Astrocyte (in vitro differentiated cells and primary cell): ENCODE measurements at regions not wholly inside any gene's neighbourhood (a gene's known extent, or its start where the extent isn't known, plus 50 kb on each side); places are given as distances from the start of the nearest gene placed in this dataset.

Source experiments
- DNase-seq: peaks from one replicate; pipeline ENCODE4 v3.0.0-alpha.2; 2010; ENCODE audit warnings: low read depth
- FAIRE-seq: peaks from 2 replicates; lab custom pipeline; 2011; peaks lifted over from hg19 to GRCh38; lab: Jason Lieb, UNC
- H2AFZ ChIP-seq: 2 replicates; pipeline ENCODE4 v1.6.0; 2012; ENCODE audit warnings: low read depth, low read length, inconsistent platforms
- H3K27ac ChIP-seq: 2 replicates; pipeline ENCODE4 v1.5.1; 2011; ENCODE audit warnings: low read depth, low read length, inconsistent platforms
- H3K27me3 ChIP-seq: 2 replicates; pipeline ENCODE4 v1.6.0; 2011; ENCODE audit warnings: low read length, inconsistent platforms; ENCODE audit not compliant: insufficient read depth
- H3K36me3 ChIP-seq: 2 replicates; pipeline ENCODE4 v1.5.1; 2011; ENCODE audit warnings: low read length, inconsistent platforms; ENCODE audit not compliant: insufficient read depth
- H3K4me1 ChIP-seq: 2 replicates; pipeline ENCODE4 v1.5.1; 2011; ENCODE audit warnings: low read length, inconsistent platforms; ENCODE audit not compliant: insufficient read depth
- H3K4me2 ChIP-seq: 2 replicates; pipeline ENCODE4 v1.6.0; 2012; ENCODE audit warnings: low read length, inconsistent platforms
- H3K4me3 ChIP-seq: 2 replicates; pipeline ENCODE4 v1.5.1; 2011; ENCODE audit warnings: low read depth, mild to moderate bottlenecking, low read length, inconsistent platforms; ENCODE audit not compliant: insufficient read depth
- H3K79me2 ChIP-seq: 2 replicates; pipeline ENCODE4 v1.6.0; 2012; ENCODE audit warnings: mild to moderate bottlenecking, low read length, inconsistent platforms; ENCODE audit not compliant: insufficient read depth
- H3K9ac ChIP-seq: 2 replicates; pipeline ENCODE4 v1.6.0; 2012; ENCODE audit warnings: mild to moderate bottlenecking, low read length, inconsistent platforms
- H3K9me3 ChIP-seq: 2 replicates; pipeline ENCODE4 v1.5.1; 2012; ENCODE audit warnings: low read depth, mild to moderate bottlenecking, low read length, inconsistent platforms; ENCODE audit not compliant: insufficient read depth
- H4K20me1 ChIP-seq: 2 replicates; pipeline ENCODE4 v1.6.0; 2012; ENCODE audit warnings: low read length, inconsistent platforms; ENCODE audit not compliant: insufficient read depth
- H3K27ac Mint-ChIP-seq: one replicate; pipeline ENCODE4 v1.8.0; 2021; ENCODE audit warnings: mild to moderate bottlenecking, mixed read lengths; ENCODE audit not compliant: unreplicated experiment
- H3K27me3 Mint-ChIP-seq: one replicate; pipeline ENCODE4 v1.8.0; 2021; ENCODE audit warnings: low read depth, mixed read lengths; ENCODE audit not compliant: unreplicated experiment
- H3K36me3 Mint-ChIP-seq: one replicate; pipeline ENCODE4 v1.8.0; 2021; ENCODE audit warnings: low read depth, mixed read lengths; ENCODE audit not compliant: unreplicated experiment
- H3K4me1 Mint-ChIP-seq: one replicate; pipeline ENCODE4 v1.8.0; 2021; ENCODE audit warnings: low read depth, mixed read lengths; ENCODE audit not compliant: unreplicated experiment
- H3K4me3 Mint-ChIP-seq: one replicate; pipeline ENCODE4 v1.8.0; 2021; ENCODE audit warnings: mild to moderate bottlenecking, moderate library complexity, mixed read lengths; ENCODE audit not compliant: unreplicated experiment
- H3K9me3 Mint-ChIP-seq: one replicate; pipeline ENCODE4 v1.8.0; 2021; ENCODE audit warnings: mild to moderate bottlenecking, mixed read lengths; ENCODE audit not compliant: unreplicated experiment
- EZH2 ChIP-seq: IDR thresholded peaks from 2 replicates; pipeline ENCODE4 v1.6.1; 2012; ENCODE audit warnings: mild to moderate bottlenecking, low read length, inconsistent platforms; ENCODE audit not compliant: insufficient read depth
- TF ChIP-seq, protein P1 (sequence below): IDR thresholded peaks from 2 replicates; pipeline ENCODE4 v1.5.1; 2011; ENCODE audit warnings: low read depth, mild to moderate bottlenecking, inconsistent platforms, low read length, moderate library complexity; ENCODE audit not compliant: insufficient read depth

DNA sequence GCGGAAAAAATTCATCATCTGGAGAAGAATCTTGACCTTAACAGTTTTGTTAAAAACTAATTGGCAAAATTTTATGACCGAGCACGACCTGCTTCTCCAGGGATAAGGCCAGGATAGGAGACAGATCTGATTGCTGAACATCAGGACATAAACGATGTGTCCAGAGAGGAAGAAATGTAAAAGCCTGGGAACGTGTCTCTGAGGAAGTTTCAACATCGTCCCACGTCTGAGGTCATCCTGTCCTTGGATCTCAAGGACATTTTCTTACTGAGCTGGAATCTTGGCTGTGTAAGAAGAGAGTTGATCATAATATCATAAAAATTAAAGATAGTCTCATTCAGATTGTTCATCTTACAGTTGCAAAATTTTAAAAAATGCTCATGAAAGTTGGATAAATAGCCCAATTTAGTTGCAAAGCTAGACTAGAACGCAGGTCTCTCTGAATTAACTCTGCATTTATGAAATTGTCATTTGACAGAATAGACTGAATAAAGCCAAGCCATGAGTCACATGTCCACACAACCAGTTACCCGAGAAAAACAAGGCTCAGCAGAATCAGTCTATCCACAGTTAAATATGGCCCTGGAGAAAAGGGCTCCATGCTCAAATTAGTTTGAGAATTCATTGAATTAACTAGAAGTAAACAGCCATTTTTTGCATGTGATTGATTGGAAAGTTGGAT is 120.0 kb upstream of the EGFR start:
- peak; percentile 13 for FAIRE-seq
- H3K27ac Mint-ChIP-seq = no peak overlapping the region
- no peaks in the 10 kb centered on the region for H4K20me1 ChIP-seq
- no peak overlapping the region for H3K9ac ChIP-seq
- H3K9me3 Mint-ChIP-seq = no peaks in the 10 kb centered on the region
- H3K4me3 ChIP-seq = no peak overlapping the region
- no peak overlapping the region for H3K4me2 ChIP-seq
- H3K4me3 Mint-ChIP-seq = no peak overlapping the region
- TF ChIP-seq, protein P1, sequence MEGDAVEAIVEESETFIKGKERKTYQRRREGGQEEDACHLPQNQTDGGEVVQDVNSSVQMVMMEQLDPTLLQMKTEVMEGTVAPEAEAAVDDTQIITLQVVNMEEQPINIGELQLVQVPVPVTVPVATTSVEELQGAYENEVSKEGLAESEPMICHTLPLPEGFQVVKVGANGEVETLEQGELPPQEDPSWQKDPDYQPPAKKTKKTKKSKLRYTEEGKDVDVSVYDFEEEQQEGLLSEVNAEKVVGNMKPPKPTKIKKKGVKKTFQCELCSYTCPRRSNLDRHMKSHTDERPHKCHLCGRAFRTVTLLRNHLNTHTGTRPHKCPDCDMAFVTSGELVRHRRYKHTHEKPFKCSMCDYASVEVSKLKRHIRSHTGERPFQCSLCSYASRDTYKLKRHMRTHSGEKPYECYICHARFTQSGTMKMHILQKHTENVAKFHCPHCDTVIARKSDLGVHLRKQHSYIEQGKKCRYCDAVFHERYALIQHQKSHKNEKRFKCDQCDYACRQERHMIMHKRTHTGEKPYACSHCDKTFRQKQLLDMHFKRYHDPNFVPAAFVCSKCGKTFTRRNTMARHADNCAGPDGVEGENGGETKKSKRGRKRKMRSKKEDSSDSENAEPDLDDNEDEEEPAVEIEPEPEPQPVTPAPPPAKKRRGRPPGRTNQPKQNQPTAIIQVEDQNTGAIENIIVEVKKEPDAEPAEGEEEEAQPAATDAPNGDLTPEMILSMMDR = no peak
- no peak for TF ChIP-seq EZH2
- no peaks in the 10 kb centered on the region for H3K36me3 ChIP-seq
- H3K79me2 ChIP-seq = no peaks in the 10 kb centered on the region
- peaks cover 10% of the 10 kb centered on the region for H3K27me3 Mint-ChIP-seq
- no peaks in the 10 kb centered on the region for H3K9me3 ChIP-seq
- H3K4me1 Mint-ChIP-seq = no peaks in the 10 kb centered on the region
- no peak overlapping the region for H2AFZ ChIP-seq
- H3K27ac ChIP-seq = no peak overlapping the region
- DNase-seq = no peak
- no peaks in the 10 kb centered on the region for H3K36me3 Mint-ChIP-seq
- no peaks in the 10 kb centered on the region for H3K4me1 ChIP-seq
- H3K27me3 ChIP-seq = no peaks in the 10 kb centered on the region

DNA sequence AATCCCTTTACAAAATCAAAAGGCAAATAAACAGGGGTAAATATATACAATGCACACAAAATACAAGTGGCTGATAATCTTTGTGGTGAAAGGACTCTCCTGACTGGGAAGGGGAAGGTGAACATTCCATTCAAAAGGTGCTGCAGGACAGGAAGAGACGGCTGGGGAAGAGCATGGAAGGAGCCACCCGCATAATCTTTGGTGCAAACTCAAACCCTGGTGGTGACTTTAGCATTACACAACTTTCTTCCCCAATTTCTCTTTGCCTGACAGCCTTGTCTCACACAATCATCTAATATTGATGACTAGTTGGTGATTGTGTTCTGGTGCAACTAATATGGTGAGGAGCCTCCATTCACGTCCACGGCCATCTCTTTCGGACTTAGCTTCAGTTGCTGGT is 117.0 kb upstream of the EGFR start:
- Histone ChIP-seq H3K9me3 (no peaks in the 10 kb centered on the region), H3K27me3 (no peaks in the 10 kb centered on the region), H3K4me2 (no peak overlapping the region), H3K4me1 (no peaks in the 10 kb centered on the region), H3K9ac (no peak overlapping the region), H4K20me1 (no peaks in the 10 kb centered on the region), H3K36me3 (no peaks in the 10 kb centered on the region), H2AFZ (no peak overlapping the region), H3K4me3 (no peak overlapping the region), H3K79me2 (no peaks in the 10 kb centered on the region), H3K27ac (no peak overlapping the region)
- Mint-ChIP-seq H3K36me3 (no peaks in the 10 kb centered on the region), H3K27ac (no peak overlapping the region), H3K9me3 (no peaks in the 10 kb centered on the region), H3K4me3 (no peak overlapping the region), H3K4me1 (no peaks in the 10 kb centered on the region), H3K27me3 (peaks cover 2% of the 10 kb centered on the region)
- no peak for TF ChIP-seq EZH2
- TF ChIP-seq, protein P1 = no peak
- no peak for FAIRE-seq
- DNase-seq = no peak

DNA sequence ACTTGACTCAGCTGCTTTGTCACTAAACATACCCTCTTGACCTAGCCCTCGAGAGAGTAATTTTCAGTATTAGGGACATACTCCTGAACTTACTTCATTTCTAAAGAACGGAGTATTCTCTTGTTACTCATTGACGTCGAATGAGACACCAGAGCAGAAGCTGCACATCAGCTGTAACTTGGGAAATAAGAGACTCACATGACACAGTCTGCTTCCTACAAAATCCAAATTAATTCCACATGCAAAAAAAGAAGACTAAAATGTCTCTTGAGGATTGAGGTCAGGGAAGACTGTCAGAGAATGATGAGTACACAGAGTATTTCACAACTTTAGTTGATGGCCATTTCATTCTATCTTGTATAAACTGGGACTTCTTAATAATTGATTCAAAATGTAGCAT is 114.7 kb upstream of the EGFR start:
- Mint-ChIP-seq H3K4me1 (no peaks in the 10 kb centered on the region), H3K27me3 (no peaks in the 10 kb centered on the region), H3K36me3 (no peaks in the 10 kb centered on the region), H3K27ac (no peak overlapping the region), H3K4me3 (no peak overlapping the region), H3K9me3 (no peaks in the 10 kb centered on the region)
- peak; percentile 74 for DNase-seq
- Histone ChIP-seq H3K27ac (no peak overlapping the region), H2AFZ (no peak overlapping the region), H4K20me1 (no peaks in the 10 kb centered on the region), H3K9me3 (no peaks in the 10 kb centered on the region), H3K4me1 (no peaks in the 10 kb centered on the region), H3K27me3 (no peaks in the 10 kb centered on the region), H3K9ac (no peak overlapping the region), H3K4me2 (peak overlapping the region; percentile 20), H3K4me3 (no peak overlapping the region), H3K36me3 (no peaks in the 10 kb centered on the region), H3K79me2 (no peaks in the 10 kb centered on the region)
- TF ChIP-seq EZH2 = no peak
- TF ChIP-seq, protein P1 = no peak
- peak; percentile 94 for FAIRE-seq
